HG03558 (cell line): ENCODE measurements at regions not wholly inside any gene's neighbourhood (a gene's known extent, or its start where the extent isn't known, plus 50 kb on each side); places are given as distances from the start of the nearest gene placed in this dataset.

Source experiments
- ATAC-seq: cut with Tn5 transposase; IDR thresholded peaks from one replicate; pipeline ENCODE4 v1.9.1; 2021; ENCODE audit warnings: moderate number of reproducible peaks; ENCODE audit not compliant: unreplicated experiment; ENCODE audit errors: extremely low read depth

- no peak for ATAC-seq
Measured at GRCh38 chr4:67054896-67055295, 490.4 kb downstream of the CENPC start.

DNA sequence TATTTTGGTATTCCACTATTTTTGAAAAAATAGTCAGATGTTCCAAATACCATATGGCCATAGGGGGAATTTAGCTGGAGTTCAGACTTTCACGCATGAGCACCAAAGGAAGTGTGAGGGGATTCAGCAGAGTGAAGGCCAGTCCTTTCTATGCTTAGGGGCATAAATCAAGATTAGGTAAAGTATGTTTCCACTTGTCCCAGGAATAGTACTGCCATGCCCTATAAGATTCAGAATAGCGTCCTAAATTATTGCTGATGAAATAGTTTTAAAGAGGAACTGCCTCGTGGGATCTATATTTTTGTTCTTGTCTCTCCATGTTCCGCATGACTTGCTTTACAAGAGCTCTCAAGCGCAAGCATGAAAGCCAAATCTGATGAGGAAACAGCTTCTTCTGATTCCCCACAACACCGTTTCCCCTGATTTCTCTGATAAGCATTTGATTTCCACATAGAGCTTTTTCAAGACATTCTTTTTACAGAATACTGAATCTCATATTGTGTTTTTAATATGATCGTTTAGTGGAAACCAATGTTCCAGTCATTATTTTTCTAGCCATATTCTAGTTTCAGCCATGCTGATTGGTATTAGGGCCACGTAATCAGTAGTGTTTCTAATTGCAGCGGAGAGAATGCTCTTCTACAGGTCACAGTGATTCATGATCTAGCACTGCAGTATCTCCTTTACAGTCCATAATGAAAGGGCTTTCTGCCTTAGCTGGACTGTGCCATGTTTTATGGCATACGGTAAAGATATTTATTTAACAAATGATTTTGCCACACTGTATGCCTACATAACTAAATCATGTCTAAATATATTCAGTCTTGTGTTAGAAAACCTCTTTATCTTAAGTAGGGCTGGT, 492.3 kb downstream of the CENPC start:
- no peak for ATAC-seq

GRCh38 chr4:67051000-67051789, 494.1 kb downstream of the CENPC start:
- ATAC-seq = no peak

DNA sequence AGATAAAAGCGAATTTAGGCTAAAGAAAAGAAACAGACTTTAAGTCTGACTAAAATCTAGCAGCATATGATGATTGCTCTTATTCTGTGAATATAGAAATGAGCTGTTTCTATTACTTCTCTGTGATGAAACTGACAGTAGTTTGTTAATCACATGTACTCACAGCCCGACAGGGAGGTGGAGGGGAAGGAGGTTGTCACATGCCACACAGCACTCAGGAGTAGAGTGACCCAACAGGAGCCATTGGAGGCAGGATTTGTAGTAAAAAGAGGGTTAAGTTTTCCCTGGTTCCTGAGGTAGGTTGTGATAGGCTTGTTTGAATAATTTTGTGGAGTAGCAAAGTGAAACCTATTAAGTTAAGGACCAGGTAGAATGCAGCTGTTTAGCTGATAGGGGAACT, 495.9 kb downstream of the CENPC start:
- no peak for ATAC-seq

- no peak for ATAC-seq
Measured at GRCh38 chr4:67048530-67048929, 496.8 kb downstream of the CENPC start.

DNA sequence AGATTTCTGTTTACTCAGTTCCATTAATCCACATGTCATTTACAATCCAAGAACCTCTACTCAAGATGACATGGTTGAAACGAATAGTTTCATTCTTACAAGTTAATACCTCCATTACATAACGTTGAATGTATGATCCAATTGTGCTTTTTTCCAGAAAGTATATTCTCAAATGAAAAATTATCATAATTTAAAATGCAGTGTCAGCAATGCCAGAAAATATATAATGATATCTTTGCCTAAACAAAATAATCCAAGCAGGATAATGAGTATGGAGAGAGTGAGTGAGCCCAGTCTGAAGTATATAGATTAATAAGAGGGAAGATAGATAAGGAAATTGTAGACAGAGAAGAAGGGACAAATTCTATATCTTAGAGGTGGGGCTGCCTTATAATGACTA, 505.0 kb downstream of the CENPC start:
- no peak for ATAC-seq

DNA sequence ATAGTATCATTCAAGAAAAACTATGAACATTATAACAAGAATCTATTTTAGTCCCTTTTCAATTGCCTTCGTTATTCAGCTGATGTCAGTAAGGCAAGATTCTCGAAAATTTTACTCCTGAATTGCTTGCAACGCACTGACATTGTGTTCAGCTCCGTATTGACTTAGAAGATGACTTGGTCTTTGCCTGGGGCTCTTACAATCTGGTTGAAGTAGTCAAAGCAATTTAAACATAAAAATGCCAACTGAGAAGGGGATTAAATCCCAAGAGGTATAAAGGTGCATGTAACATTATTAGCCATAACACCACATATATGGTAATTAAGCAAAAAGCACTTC, 507.1 kb downstream of the CENPC start:
- ATAC-seq = no peak

- ATAC-seq = no peak
Measured at GRCh38 chr4:67037504-67038227, 507.6 kb downstream of the CENPC start.

DNA sequence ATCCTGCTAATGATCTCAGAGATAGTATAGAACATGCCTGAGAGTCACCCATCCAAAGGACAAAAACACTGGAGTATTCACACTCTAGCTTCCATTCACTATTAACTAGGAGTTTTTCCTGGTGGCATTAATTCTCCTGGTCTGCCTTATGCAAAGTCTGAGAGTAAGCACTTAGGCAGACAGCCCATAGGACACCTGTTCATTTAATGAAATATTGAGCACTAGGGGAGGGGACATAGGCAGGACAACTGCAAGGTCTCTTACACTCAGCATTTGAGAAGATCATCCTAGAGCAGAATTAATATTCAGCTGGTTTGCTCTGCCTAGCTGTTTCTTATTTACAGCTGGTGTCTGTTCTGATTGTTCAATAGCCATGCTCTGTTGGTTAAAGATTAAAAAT, 508.5 kb downstream of the CENPC start:
- ATAC-seq = no peak

DNA sequence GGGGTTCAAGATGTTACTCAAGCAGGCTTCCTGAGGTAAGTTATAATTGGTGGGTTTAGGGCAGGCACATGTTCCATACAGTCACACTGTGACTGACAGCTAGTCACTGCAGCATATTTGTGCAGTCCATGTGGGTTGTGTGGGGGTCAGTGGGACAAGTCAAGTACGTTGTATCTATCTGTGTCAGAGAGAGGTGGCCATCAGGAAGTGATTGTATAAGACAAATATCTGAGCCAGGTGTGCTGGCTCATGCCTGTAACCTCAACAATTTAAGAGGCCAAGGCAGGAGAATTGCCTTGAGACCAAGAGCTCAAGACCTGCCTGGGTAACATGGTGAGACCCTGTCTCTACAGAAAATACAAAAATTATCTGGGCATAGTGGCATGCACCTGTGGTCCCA, 509.3 kb downstream of the CENPC start:
- ATAC-seq = no peak

DNA sequence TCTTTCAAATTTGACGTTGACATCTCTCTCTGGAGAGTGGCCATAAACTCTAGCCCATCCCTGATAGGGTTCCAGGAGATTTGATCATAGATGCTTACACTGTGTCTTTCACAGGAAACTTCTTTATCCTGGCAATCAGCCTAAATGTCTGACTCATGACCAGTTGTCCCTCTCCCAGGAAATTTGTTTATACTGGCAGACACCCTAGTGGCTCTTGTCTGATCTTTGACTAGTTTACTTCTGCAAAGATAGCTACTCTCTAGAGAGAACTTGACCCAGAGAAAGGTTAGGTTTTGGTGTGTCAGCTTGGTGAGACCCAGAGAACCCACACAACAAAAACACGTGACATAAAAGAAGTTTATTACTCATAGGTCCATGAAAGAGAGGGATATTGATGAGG, 509.8 kb downstream of the CENPC start:
- ATAC-seq = no peak

- no peak for ATAC-seq
Measured at GRCh38 chr4:67030636-67031035, 514.7 kb downstream of the CENPC start.

GRCh38 chr4:67020438-67020797, 524.9 kb downstream of the CENPC start:
- ATAC-seq = no peak

- no peak for ATAC-seq
Measured at GRCh38 chr4:67019686-67020437, 525.4 kb downstream of the CENPC start.

DNA sequence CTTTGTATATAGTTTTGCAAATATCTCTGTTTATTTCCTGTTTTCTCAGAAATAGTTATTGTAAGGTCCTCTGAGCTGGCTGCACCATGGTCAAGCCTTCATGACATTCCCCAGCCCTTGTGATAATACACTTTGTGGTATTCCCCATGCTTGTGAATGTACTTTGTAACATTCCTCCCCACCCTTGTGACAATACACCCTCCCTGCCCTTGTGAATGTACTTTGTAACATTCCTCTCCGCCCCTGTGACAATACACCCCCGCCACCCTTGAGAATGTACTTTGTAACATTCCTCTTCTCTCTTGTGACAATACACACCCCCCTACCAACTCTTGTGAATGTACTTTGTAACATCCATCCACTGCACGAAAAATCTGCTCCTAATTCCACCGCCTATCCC, 530.7 kb downstream of the CENPC start:
- no peak for ATAC-seq

- ATAC-seq = no peak
Measured at GRCh38 chr4:67006791-67007190, 538.5 kb downstream of the CENPC start.

DNA sequence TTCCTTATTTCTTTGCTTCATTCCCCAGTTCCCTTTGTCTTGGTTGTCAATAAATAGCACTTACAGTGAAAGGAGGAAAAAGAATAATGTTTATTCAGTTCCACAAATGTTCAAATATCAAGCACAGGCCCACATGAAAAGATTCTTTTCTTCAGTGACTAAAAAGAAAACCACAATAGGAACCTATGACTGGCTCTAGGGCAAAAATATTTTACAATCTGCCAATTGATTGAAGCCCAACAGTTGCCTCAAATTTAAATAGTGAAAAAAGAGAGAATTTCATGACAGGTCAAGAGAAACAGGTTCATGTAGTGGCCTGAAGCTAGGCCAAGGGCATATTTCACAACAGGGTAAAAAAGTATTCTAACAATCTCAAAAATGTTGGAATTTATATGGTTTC, 553.8 kb downstream of the CENPC start:
- no peak for ATAC-seq

DNA sequence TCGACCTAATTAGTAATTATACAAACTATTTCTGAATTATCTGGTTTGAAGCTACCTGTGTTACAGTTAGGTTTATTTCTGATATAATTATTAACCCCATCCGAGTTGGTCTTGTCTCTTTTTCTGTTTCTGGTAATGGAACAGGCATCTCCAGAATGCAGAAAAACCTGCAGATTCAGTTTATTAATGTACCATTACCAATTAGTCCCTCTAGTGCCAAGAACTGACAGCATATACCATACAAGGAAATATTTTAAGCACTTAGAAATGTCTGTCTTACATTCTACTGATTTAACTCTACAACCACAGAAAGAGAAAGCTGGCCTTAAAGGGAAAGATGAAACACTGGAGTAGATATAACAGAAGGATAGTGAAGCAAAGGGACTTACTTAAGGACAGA, 570.6 kb downstream of the CENPC start:
- ATAC-seq = no peak

DNA sequence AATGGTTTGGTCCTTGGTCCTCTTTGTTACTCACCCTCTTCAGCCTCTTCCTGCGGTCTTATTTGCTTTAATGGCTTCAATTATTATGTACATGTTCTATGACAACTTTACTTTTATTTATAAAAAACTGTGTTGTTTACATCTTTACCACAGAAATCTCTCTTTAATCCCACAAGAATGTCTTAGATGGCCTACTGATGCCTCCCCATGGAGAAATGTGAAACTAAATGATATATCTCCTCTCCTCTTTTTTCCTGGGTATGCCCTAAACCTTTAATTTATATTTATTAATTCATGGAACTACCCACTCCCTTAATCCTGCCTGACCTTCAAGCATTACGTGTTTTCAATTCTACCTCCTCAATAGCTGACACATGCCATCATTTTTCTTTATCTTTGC, 573.2 kb downstream of the CENPC start:
- no peak for ATAC-seq

DNA sequence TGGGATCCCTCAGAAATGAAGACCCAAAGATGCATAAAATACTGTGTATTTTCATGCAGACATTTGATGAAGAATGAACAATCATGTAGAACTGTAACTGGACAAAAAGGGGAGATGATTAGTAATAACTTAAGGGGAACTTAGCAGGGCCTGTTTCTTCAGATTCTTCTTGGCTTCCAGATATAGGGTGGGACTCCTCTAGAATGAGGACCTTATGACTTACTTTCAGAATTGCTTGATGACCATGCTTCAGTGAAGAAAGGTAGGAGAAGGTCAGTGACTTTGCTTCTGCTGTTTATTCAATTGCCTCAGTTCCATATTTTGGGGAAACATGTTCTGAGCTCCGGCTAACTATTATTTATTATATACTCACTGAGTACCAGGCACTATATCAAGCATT, 580.8 kb downstream of the CENPC start:
- ATAC-seq = no peak
